Left ventricle myocardium inferior (tissue), 1 donor: ENCODE measurements at regions not wholly inside any gene's neighbourhood (a gene's known extent, or its start where the extent isn't known, plus 50 kb on each side); places are given as distances from the start of the nearest gene placed in this dataset.

ENCODE experiments used
- DNase-seq: peaks from one replicate; pipeline ENCODE4 v3.0.0-alpha.2; 2020
- H3K27ac ChIP-seq: fragments of 200-600 bp; replicated peaks from 2 replicates; pipeline ENCODE4 v1.8.0; 2021
- H3K27me3 ChIP-seq: fragments of 200-600 bp; 2 replicates; pipeline ENCODE4 v1.8.0; 2021; ENCODE audit warnings: low read depth
- H3K36me3 ChIP-seq: fragments of 200-600 bp; 2 replicates; pipeline ENCODE4 v1.8.0; 2021
- H3K4me1 ChIP-seq: fragments of 200-600 bp; 2 replicates; pipeline ENCODE4 v1.8.0; 2021
- H3K4me3 ChIP-seq: fragments of 200-600 bp; 2 replicates; pipeline ENCODE4 v1.8.0; 2021; ENCODE audit warnings: mild to moderate bottlenecking, moderate library complexity
- H3K9me3 ChIP-seq: fragments of 200-600 bp; replicated peaks from 2 replicates; pipeline ENCODE4 v1.8.0; 2021
- CTCF ChIP-seq: fragments of 200-600 bp; IDR thresholded peaks from 2 replicates; pipeline ENCODE4 v1.8.0; 2021; ENCODE audit warnings: antibody characterized with exemption, mild to moderate bottlenecking, borderline replicate concordance
- intact Hi-C: fragments of 100-400 bp; cut with micrococcal nuclease; formaldehyde crosslinking; loops from one replicate; pipeline ENCODE4 v1.11.0; 2022
- donor health status: DM: no; HTN: yes; CAD: no; lungs with severe emphysema.

GRCh38 chr14:71228711-71229110, 321.5 kb downstream of the PCNX1 start:
- H3K36me3 ChIP-seq = no peaks in the 10 kb centered on the region
- intact Hi-C loops = no loop called here

GRCh38 chr14:71229875-71230274, 322.6 kb downstream of the PCNX1 start:
- H3K27ac ChIP-seq = no peak overlapping the region
- no peaks in the 10 kb centered on the region for H3K27me3 ChIP-seq
- no peak for DNase-seq
- no peaks in the 10 kb centered on the region for H3K36me3 ChIP-seq
- H3K4me3 ChIP-seq = no peak overlapping the region
- no peaks in the 10 kb centered on the region for H3K9me3 ChIP-seq
- intact Hi-C loops = no loop called here
- H3K4me1 ChIP-seq = no peaks in the 10 kb centered on the region
- TF ChIP-seq CTCF = no peak

More at GRCh38 chr14:71228711-71229110, 321.5 kb downstream of the PCNX1 start:
- H3K4me3 ChIP-seq = no peak overlapping the region
- no peaks in the 10 kb centered on the region for H3K9me3 ChIP-seq
- H3K4me1 ChIP-seq = no peaks in the 10 kb centered on the region
- TF ChIP-seq CTCF = no peak
- H3K27me3 ChIP-seq = no peaks in the 10 kb centered on the region
- no peak overlapping the region for H3K27ac ChIP-seq
- DNase-seq = no peak

GRCh38 chr14:71230897-71231296, 323.6 kb downstream of the PCNX1 start:
- Histone ChIP-seq H3K27me3 (no peaks in the 10 kb centered on the region), H3K9me3 (no peaks in the 10 kb centered on the region), H3K27ac (no peak overlapping the region), H3K36me3 (no peaks in the 10 kb centered on the region), H3K4me3 (no peak overlapping the region), H3K4me1 (peaks cover 5% of the 10 kb centered on the region)
- intact Hi-C loops = no loop called here
- no peak for TF ChIP-seq CTCF
- no peak for DNase-seq

GRCh38 chr14:71231521-71232393, 324.5 kb downstream of the PCNX1 start:
- Histone ChIP-seq H3K36me3 (no peaks in the 10 kb centered on the region), H3K27ac (no peak overlapping the region), H3K9me3 (no peaks in the 10 kb centered on the region), H3K4me3 (no peak overlapping the region), H3K4me1 (peaks cover 5% of the 10 kb centered on the region), H3K27me3 (no peaks in the 10 kb centered on the region)
- DNase-seq = no peak
- TF ChIP-seq CTCF = no peak
- intact Hi-C loops = no loop called here

GRCh38 chr14:71232506-71232905, 325.2 kb downstream of the PCNX1 start:
- Histone ChIP-seq H3K36me3 (no peaks in the 10 kb centered on the region), H3K9me3 (no peaks in the 10 kb centered on the region), H3K27ac (no peak overlapping the region), H3K4me3 (no peak overlapping the region), H3K27me3 (no peaks in the 10 kb centered on the region), H3K4me1 (peaks cover 5% of the 10 kb centered on the region)
- intact Hi-C loops = no loop called here
- no peak for TF ChIP-seq CTCF
- DNase-seq = no peak
